HFF-Myc (cell line): ENCODE measurements at regions not wholly inside any gene's neighbourhood (a gene's known extent, or its start where the extent isn't known, plus 50 kb on each side); places are given as distances from the start of the nearest gene placed in this dataset.

ENCODE experiments used
- DNase-seq: peaks from one replicate; pipeline ENCODE4 v3.0.0-alpha.2; 2011; ENCODE audit warnings: low read depth; ENCODE audit errors: extremely low read depth
- H3K4me3 ChIP-seq: replicated peaks from 2 replicates; pipeline ENCODE4 v1.5.1; 2011; ENCODE audit warnings: low read depth, mild to moderate bottlenecking, control low read depth, low read length
- TF ChIP-seq, protein P1 (sequence below): IDR thresholded peaks from 2 replicates; pipeline ENCODE4 v1.5.1; 2012; ENCODE audit warnings: mild to moderate bottlenecking, low read depth, low read length, control low read depth; ENCODE audit errors: missing control alignments

DNA sequence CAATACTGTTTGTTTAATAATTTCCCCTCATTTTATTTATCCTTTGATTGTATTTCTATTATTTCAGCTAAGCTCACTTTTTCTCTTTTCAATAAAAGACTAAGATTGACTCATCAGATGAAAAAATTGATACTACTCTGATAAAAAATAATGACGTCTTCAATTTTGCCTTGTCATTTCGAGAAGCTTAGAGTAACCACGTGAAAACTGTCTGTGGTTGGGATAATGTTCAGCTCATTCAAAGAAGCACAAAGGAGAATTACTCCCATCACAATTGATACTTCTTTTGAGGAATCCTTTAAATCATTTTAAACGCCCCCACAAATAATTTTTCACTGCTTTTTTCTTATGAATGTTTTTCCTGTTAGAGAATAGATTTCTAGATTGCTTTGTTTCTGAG is 318.7 kb upstream of the SLITRK1 start:
- H3K4me3 ChIP-seq = no peak overlapping the region
- TF ChIP-seq, protein P1, sequence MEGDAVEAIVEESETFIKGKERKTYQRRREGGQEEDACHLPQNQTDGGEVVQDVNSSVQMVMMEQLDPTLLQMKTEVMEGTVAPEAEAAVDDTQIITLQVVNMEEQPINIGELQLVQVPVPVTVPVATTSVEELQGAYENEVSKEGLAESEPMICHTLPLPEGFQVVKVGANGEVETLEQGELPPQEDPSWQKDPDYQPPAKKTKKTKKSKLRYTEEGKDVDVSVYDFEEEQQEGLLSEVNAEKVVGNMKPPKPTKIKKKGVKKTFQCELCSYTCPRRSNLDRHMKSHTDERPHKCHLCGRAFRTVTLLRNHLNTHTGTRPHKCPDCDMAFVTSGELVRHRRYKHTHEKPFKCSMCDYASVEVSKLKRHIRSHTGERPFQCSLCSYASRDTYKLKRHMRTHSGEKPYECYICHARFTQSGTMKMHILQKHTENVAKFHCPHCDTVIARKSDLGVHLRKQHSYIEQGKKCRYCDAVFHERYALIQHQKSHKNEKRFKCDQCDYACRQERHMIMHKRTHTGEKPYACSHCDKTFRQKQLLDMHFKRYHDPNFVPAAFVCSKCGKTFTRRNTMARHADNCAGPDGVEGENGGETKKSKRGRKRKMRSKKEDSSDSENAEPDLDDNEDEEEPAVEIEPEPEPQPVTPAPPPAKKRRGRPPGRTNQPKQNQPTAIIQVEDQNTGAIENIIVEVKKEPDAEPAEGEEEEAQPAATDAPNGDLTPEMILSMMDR = no peak
- DNase-seq = no peak

DNA sequence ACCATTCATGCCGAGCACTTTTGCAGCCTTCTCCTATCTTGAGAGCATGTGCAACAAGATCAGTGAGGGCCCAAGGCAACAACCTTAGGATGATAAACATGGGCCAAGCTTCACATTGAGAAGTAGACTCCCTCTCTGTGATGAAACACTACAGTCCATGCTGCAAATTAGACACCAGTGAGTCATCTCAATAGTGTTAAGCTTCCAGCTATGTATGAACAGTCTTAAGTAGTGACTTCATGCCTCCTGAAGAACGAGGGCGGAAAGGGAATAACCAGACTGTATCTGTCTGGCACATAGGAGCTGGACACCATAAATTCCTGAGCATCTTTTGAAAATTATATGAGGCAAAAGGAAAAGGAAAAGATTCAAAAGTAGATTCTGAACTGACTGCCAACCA is 309.9 kb upstream of the SLITRK1 start:
- TF ChIP-seq, protein P1 = no peak
- peak; percentile 0 for DNase-seq
- no peak overlapping the region for H3K4me3 ChIP-seq

DNA sequence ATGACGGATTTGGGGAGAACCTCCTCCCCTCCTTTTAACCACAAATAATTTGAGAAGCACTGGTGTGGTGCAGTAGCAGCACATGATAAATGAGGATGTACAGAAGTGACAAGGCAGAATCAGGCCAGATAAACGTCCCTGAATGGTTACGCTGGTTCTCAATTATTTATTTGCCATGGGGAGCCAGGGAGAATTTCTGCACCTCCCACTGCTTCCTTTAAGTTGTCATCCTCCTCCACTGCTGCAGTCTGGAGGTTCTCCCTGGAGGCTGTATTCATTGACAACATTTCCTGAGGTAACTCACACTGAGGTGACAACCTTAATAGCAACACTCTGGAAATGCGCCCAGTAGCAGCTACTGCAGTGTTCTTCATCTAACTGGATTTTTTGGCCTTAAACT is 308.9 kb upstream of the SLITRK1 start:
- TF ChIP-seq, protein P1 = no peak
- H3K4me3 ChIP-seq = no peak overlapping the region
- no peak for DNase-seq

DNA sequence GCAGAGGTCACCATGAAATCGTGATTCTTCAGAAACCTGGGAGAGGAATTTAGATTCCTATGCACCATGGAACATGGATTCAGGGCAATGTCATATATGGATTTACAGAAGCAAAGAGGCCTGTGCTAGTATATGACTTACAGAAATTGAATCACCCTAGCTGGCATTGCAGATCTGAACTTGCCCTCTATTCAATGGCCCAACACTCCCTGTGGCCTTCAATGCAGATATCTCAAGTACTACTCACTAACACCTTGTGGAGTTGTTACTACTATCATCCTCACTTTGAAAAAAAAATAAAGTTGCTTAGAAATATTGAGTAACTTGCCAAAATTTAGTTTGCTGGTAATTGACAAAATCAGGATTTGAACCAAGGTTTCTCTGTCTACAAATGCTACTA is 305.4 kb upstream of the SLITRK1 start:
- TF ChIP-seq, protein P1 = no peak
- no peak overlapping the region for H3K4me3 ChIP-seq
- DNase-seq = no peak

DNA sequence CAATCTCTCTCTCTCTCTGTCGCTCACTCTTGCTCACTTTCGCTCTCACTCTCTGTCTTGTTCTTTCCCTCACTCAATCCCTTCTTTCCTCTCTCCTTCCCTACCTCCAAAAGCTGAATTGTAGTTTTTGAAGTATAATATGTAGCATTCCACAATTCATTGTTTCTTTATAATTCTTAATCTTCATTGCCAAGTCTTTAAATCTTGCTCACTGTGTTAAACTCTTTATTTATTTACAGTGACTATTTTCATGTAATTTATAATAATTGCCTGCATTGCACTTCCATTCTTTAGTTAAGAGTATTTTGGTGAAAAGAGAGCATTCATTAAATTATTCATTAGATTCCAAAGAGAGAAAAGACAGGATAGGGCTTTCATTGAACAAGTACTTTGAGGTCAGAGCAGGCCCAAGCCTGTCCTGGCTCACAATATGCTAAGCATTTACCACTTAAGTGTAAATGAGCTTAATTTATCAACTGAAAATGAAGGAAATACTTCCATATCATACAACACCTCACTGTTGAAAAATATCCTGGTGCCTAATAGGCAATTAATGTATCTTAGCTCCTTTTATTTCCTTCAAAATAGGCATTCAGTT is 257.4 kb upstream of the SLITRK1 start:
- TF ChIP-seq, protein P1 = no peak
- no peak overlapping the region for H3K4me3 ChIP-seq
- DNase-seq = no peak

DNA sequence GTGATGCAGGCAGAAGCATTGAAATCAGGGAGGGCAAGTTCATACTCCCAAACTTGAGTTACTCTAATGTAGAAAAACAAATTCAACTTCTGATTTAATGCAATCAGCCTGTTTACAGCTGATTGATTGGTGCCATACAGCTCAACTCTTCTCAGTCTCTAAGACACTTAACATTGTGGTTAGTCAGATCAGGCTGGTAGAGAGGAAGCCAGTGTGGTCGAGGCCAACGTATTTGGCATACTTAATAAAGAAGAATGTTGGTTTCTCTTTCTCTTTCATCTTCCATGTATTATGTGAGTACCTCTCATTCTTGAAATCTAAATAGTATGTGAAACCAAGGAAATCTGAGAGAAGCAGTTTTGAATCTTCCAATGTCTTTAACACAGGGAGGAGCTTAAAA is 255.0 kb upstream of the SLITRK1 start:
- no peak overlapping the region for H3K4me3 ChIP-seq
- DNase-seq = no peak
- TF ChIP-seq, protein P1 = no peak

DNA sequence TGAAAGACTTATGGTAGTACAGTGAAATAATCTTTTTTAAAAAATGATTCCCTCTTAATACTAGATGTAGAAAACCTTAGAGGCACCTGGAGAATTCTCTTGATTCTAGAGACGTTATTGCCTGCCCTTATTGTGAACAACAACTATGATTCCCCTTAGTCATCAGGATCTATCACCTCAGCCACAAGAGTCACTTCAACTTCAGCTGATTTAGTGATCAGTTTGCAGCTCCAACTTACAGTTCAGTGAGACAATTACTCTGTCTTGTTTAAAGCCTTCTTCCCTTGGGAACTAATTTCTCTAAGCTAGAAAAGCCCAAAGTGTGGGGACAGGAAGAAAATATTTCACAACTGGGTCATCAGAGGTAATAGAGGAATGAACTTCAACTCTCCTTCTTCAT is 254.3 kb upstream of the SLITRK1 start:
- TF ChIP-seq, protein P1 = no peak
- no peak for DNase-seq
- no peak overlapping the region for H3K4me3 ChIP-seq
